Urinary bladder (tissue), 3 donors: ENCODE measurements at regions not wholly inside any gene's neighbourhood (a gene's known extent, or its start where the extent isn't known, plus 50 kb on each side); places are given as distances from the start of the nearest gene placed in this dataset.

ENCODE experiments used
- DNase-seq: peaks from one replicate; pipeline ENCODE4 v3.0.0-alpha.2; 2015; ENCODE audit errors: extremely low spot score
- H3K27ac ChIP-seq: one replicate; pipeline ENCODE4 v1.5.1; 2013; ENCODE audit warnings: low read depth, mild to moderate bottlenecking, moderate library complexity
- H3K36me3 ChIP-seq: one replicate; pipeline ENCODE4 v1.6.1; 2013; ENCODE audit warnings: mild to moderate bottlenecking, moderate library complexity; ENCODE audit not compliant: insufficient read depth
- H3K4me1 ChIP-seq: one replicate; pipeline ENCODE4 v1.6.1; 2013; ENCODE audit warnings: mild to moderate bottlenecking, moderate library complexity; ENCODE audit not compliant: insufficient read depth
- H3K4me3 ChIP-seq: one replicate; pipeline ENCODE4 v1.5.1; 2013; ENCODE audit warnings: low read depth, low read length
- WGBS: extraction: QIAGEN DNeasy Blood & Tissue Kit; methylation state at CpG from one replicate; pipeline ENCODE4 v1.1.7; 2013; 5-methylcytosine and 5-hydroxymethylcytosine counted together
- donor health status: healthy with polysubstance abuse.
- donor health status: healthy.

DNA sequence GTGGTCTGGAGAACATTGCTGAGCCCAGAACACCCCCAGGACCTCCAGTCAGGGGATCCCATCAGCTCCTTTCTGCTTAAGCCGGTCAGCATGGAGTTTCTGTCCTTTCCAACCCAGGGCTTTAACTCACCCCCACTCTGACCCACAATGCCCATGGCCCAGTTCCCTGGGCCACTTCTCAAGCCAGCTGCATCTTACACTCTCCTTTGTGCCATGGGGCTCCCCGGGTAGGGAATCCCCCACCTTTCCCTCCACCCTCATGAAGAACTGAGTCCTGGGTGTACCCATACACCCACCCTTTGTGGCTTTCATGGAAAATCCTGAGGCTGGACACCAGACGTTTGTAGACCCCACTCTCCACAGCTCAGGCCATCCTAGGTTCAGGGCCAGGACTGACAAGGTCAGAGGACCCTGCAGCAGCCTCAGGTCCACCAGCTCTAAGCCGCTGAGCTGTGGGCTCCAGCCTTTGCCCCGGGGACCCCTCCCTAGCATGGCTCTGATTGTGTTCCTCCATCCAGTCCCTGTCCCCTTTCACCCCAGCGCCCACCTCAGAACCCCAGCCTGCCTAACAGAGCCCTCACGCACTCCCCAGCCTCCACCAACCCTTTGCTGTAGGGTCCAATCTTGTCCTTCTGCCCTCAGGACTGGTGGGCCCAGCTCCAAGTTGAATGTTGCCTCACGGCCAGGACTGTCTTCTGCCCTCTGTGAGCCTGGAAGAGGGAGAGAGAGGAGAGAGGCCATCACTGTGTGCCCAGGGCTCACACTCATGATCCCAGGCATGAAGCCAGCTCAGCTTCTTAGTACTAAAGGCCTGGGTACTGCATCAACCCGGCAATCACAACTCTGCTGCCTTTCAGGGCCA lies 394.8 kb downstream of the MATN1 start:
- no peaks in the 10 kb centered on the region for H3K4me1 ChIP-seq
- no peak overlapping the region for H3K27ac ChIP-seq
- DNase-seq, result no peak
- H3K4me3 ChIP-seq, result no peak overlapping the region
- 80% methylated on average over 9 of the region's 9 CpGs for WGBS
- no peaks in the 10 kb centered on the region for H3K36me3 ChIP-seq

GRCh38 chr1:30328100-30328370 lies 395.4 kb downstream of the MATN1 start:
- WGBS, result 92% methylated on average over 2 of the region's 2 CpGs

DNA sequence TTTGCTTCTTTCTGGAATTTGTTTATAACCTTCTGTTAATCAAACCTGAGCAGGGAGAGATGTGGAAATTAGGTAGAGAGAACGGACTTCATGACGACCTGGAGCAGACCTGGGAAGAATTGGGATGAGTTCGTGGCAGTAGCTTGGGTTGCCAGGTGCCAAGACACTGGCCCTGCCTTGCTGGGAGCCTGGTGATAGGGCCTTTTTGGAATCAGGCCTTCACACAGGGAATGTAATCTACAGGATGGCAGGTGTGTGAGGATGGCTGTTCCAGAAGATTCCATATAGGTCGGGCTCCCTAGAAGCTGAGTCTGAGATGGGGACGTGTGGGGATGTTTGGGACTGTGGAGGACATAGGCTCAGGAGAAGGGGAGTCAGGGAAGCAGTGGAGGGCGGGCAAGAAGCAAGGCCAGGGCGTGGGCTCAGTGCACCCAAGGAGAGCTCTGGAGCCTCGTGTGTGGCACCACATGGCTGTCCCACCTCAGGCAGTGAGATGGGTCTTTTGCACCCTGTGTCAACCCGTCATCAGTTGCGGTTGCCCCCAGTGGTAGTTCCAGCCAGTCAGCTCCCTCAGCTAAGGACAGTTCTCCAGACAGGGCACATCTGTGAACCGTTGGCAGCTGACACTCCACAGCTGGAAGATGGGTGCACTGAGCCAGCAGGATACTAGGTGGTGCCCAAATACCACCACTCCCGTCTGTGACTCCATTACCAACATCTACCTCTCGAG lies 395.9 kb downstream of the MATN1 start:
- Histone ChIP-seq H3K4me3 (no peak overlapping the region), H3K27ac (no peak overlapping the region), H3K36me3 (no peaks in the 10 kb centered on the region), H3K4me1 (no peaks in the 10 kb centered on the region)
- no peak for DNase-seq
- WGBS, result 73% methylated on average over 13 of the region's 13 CpGs

More at GRCh38 chr1:30328100-30328370, 395.4 kb downstream of the MATN1 start:
- no peak overlapping the region for H3K4me3 ChIP-seq
- no peak overlapping the region for H3K27ac ChIP-seq
- no peak for DNase-seq
- H3K36me3 ChIP-seq, result no peaks in the 10 kb centered on the region
- H3K4me1 ChIP-seq, result no peaks in the 10 kb centered on the region

DNA sequence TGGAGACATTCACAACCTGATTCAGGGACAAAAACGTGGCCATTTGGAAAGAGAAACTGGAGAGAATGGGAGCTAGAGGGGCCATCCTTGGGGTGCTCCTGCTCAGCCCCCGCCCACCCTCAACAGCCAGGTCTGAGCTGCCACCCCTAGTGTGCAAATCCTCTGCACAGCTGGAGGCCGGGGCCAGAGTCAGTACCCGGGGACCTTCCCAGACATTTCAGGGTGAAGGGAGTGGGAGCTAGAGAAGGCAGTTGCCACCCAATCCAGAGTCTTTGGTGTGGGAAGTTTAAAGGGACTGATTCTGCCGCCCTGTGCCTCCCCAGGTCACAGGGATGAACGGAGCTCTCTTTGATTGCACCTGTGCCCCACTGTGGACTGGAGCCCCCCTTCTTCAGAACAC lies 397.4 kb downstream of the MATN1 start:
- Histone ChIP-seq H3K36me3 (no peaks in the 10 kb centered on the region), H3K4me3 (no peak overlapping the region), H3K4me1 (no peaks in the 10 kb centered on the region), H3K27ac (no peak overlapping the region)
- 67% methylated on average over 6 of the region's 6 CpGs for WGBS
- DNase-seq, result no peak

- WGBS, result 75% methylated on average over 12 of the region's 12 CpGs
- H3K4me3 ChIP-seq, result no peak overlapping the region
Measured at GRCh38 chr1:30325085-30325935, 398.1 kb downstream of the MATN1 start.

DNA sequence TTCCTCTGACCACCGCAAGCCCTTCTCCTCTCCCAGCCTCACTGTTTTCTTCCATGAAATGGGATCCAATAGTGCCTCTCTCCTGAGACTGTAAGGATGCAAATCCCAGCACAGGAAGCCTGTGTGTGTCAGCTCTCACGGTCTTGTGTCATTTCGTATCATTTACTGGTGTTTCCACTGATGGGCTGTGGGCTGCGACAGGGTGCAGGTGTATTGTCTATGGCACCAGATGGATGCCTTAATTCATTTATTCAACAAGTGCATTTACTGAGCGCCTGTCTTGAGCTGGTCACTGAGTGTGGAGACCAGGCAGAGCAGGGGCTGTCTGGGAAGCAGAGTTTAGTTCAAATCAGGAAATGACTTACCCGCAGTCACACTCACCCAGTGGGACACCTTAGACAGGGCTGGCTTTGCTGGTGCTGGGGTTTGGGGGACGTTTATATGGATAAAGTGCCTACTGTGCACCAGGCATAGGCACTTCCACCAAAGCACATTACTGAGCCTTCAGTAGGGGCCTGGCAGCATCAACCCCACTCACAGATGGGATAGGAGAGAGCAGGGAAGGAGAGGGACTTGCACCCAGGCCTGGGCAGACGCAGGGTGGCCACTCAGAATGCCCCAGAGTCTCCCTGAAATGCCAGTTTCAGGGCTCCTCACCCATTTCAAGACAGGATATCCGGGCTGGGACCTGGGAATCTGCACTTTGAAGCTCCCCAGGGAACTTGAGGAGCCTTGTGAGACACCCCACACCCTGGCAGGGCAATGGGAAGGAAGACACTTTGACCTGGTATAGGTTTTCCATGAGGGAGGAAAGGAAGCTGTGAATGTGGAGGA lies 398.9 kb downstream of the MATN1 start:
- WGBS, result 80% methylated on average over 9 of the region's 9 CpGs
- Histone ChIP-seq H3K4me3 (no peak overlapping the region), H3K4me1 (no peaks in the 10 kb centered on the region), H3K36me3 (no peaks in the 10 kb centered on the region), H3K27ac (no peak overlapping the region)
- DNase-seq, result no peak

More at GRCh38 chr1:30325085-30325935, 398.1 kb downstream of the MATN1 start:
- H3K4me1 ChIP-seq, result no peaks in the 10 kb centered on the region
- H3K27ac ChIP-seq, result no peak overlapping the region
- DNase-seq, result no peak
- no peaks in the 10 kb centered on the region for H3K36me3 ChIP-seq

GRCh38 chr1:30323841-30324240 lies 399.5 kb downstream of the MATN1 start:
- DNase-seq, result no peak
- WGBS, result 44% methylated on average over 5 of the region's 5 CpGs
- Histone ChIP-seq H3K27ac (no peak overlapping the region), H3K4me3 (no peak overlapping the region), H3K4me1 (no peaks in the 10 kb centered on the region), H3K36me3 (no peaks in the 10 kb centered on the region)

DNA sequence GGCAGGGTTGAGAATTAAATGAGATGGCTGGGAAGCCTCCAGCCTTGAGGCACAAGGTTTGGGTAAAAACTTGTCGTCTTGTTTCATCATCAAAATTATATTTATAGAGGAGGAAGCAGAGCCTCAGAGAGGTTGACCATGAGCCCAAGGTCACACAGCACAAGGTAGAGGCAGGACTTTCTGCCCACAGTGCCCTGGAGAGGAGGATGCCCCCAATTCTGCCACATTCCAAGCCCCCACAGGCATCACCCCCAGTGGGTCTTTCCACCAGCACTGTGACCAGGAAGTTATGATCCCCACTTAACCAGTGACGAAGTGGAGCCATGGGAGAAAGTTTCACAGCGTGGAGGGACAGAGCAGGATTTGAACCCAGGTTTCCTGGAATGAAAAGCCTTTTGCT lies 400.0 kb downstream of the MATN1 start:
- Histone ChIP-seq H3K4me1 (no peaks in the 10 kb centered on the region), H3K36me3 (no peaks in the 10 kb centered on the region), H3K4me3 (no peak overlapping the region), H3K27ac (no peak overlapping the region)
- WGBS, result 74% methylated on average over 3 of the region's 3 CpGs
- DNase-seq, result no peak

DNA sequence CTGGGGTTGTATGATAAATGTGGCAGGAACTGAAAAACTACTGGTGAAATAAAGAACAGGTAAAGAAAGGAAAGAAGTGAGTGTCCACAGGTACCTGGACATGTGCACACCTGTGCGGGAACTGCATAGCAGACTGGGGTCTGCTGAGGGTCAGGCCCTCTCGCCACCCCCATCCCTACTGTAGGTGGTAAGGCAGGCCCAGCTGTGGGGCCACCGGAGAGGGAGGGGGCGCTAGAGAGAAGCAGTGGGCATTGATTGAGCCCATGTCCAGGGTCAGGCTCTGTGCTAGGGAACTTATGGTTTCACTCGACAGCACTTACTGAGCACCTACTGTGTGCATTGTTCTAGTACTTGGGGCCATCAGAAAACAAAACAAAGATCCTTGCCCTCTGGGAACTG lies 400.5 kb downstream of the MATN1 start:
- H3K36me3 ChIP-seq, result no peaks in the 10 kb centered on the region
- WGBS, result 76% methylated on average over 5 of the region's 5 CpGs
- DNase-seq, result no peak
- H3K4me1 ChIP-seq, result no peaks in the 10 kb centered on the region
- no peak overlapping the region for H3K4me3 ChIP-seq
- no peak overlapping the region for H3K27ac ChIP-seq

DNA sequence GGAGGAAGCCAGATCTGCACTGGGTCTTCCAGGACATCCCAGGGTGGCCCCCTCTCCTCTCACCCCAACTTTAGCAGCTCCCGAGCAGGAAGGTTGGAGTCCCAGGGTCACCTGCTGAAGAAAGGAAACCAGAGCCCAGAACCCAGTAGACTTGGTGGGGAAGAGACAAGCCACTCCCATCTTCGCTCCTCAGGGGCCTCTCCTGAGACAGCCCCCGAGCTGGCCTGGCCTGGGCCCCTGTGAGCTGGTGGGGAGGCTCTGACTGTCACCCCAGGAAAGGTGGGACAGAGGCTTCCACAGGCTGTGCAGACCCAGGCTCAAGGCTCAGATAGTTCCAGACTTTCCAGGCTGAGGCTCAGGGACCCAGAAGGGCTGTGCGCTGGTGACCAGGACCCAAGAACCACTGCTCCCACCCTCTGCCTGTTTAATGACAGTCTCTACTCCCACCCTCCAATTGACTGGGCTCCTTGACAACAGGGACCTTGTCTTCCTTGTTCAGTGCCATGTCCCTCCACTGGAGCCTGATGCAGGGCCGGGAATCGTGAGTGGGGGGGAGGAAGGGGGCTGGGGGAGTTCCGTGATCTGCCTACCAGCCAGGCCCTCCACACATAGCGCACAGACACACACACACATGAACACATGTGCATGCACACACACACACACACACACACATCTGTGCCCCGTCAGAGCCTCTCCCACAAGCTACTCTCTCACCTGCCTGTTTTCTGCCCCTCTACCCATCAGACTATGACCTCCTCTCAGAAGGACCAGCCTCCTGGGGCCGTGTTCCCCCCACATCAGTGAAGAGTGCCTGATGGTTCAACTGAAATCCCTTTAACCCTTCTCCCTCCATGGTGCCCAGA lies 401.2 kb downstream of the MATN1 start:
- no peak overlapping the region for H3K4me3 ChIP-seq
- DNase-seq, result no peak
- WGBS, result 70% methylated on average over 10 of the region's 10 CpGs
- no peaks in the 10 kb centered on the region for H3K4me1 ChIP-seq
- no peak overlapping the region for H3K27ac ChIP-seq
- H3K36me3 ChIP-seq, result no peaks in the 10 kb centered on the region

GRCh38 chr1:30321246-30321910 lies 402.0 kb downstream of the MATN1 start:
- DNase-seq, result no peak
- WGBS, result 54% methylated on average over 13 of the region's 13 CpGs

GRCh38 chr1:30320581-30320890 lies 402.8 kb downstream of the MATN1 start:
- H3K36me3 ChIP-seq, result no peaks in the 10 kb centered on the region
- H3K4me3 ChIP-seq, result no peak overlapping the region
- H3K4me1 ChIP-seq, result no peaks in the 10 kb centered on the region
- 23% methylated on average over 2 of the region's 2 CpGs for WGBS
- H3K27ac ChIP-seq, result no peak overlapping the region
- DNase-seq, result no peak

More at GRCh38 chr1:30321246-30321910, 402.0 kb downstream of the MATN1 start:
- Histone ChIP-seq H3K4me3 (no peak overlapping the region), H3K36me3 (no peaks in the 10 kb centered on the region), H3K4me1 (no peaks in the 10 kb centered on the region), H3K27ac (no peak overlapping the region)
